Uterus (tissue), 2 donors: ENCODE measurements at regions not wholly inside any gene's neighbourhood (a gene's known extent, or its start where the extent isn't known, plus 50 kb on each side); places are given as distances from the start of the nearest gene placed in this dataset.

Experiments
- POLR2A ChIP-seq, 2 donors: fragments of 450-650 bp; IDR thresholded peaks; one replicate each; pipeline ENCODE4 v1.6.1; 2016; ENCODE audit warnings: antibody characterized with exemption in 2 of 2, mild to moderate bottlenecking in 1 of 2, moderate library complexity in 1 of 2
- TF ChIP-seq, protein P1 (sequence below), 4 experiments: fragments of 200-600 bp in 2 of 4; fragments of 450-650 bp in 2 of 4; sonication (generic) in 2 of 4; IDR thresholded peaks; one replicate each; pipeline ENCODE4 v1.5.1; 2016 to 2019; ENCODE audit warnings: antibody characterized with exemption in 4 of 4, mild to moderate bottlenecking in 2 of 4, moderate library complexity in 1 of 4

- TF ChIP-seq, protein P1, sequence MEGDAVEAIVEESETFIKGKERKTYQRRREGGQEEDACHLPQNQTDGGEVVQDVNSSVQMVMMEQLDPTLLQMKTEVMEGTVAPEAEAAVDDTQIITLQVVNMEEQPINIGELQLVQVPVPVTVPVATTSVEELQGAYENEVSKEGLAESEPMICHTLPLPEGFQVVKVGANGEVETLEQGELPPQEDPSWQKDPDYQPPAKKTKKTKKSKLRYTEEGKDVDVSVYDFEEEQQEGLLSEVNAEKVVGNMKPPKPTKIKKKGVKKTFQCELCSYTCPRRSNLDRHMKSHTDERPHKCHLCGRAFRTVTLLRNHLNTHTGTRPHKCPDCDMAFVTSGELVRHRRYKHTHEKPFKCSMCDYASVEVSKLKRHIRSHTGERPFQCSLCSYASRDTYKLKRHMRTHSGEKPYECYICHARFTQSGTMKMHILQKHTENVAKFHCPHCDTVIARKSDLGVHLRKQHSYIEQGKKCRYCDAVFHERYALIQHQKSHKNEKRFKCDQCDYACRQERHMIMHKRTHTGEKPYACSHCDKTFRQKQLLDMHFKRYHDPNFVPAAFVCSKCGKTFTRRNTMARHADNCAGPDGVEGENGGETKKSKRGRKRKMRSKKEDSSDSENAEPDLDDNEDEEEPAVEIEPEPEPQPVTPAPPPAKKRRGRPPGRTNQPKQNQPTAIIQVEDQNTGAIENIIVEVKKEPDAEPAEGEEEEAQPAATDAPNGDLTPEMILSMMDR (IDR thresholded peaks at IDR 0.05) = no peak
- no peak for TF ChIP-seq POLR2A (IDR thresholded peaks at IDR 0.05)
Measured at GRCh38 chr2:12452185-12452584, 264.6 kb upstream of the TRIB2 start.
